ENCODE measurements at regions not wholly inside any gene's neighbourhood (a gene's known extent, or its start where the extent isn't known, plus 50 kb on each side); places are given as distances from the start of the nearest gene placed in this dataset.

GRCh38 chr10:36778651-36779050, 346.7 kb upstream of the ANKRD30A start:
- Histone ChIP-seq H3K9me1 (ENCODE audit: insufficient read depth, low read length) (no peaks in the 10 kb centered on the region), H3K9ac (ENCODE audit: low read depth, low read length) (no peak overlapping the region), H3K18ac (ENCODE audit: low read depth, low read length) (no peak overlapping the region), H3K4me3 (ENCODE audit: insufficient read depth, low read depth, low read length) (no peak overlapping the region), H3K9me3 (ENCODE audit: control insufficient read depth, insufficient read depth, low read length) (no peaks in the 10 kb centered on the region), H4K91ac (ENCODE audit: insufficient read depth, low read depth, low read length) (no peak overlapping the region), H3K4me1 (ENCODE audit: control insufficient read depth, insufficient read depth, low read length) (no peaks in the 10 kb centered on the region), H2AK9ac (replicated peaks; ENCODE audit: low read depth, low read length, poor library complexity) (no peak overlapping the region), H3K27me3 (ENCODE audit: control insufficient read depth, insufficient read depth, low read length) (no peaks in the 10 kb centered on the region), H2AK5ac (ENCODE audit: low read depth, low read length) (no peak overlapping the region), H3K27ac (ENCODE audit: insufficient read depth, low read length) (no peak overlapping the region), H2AFZ (replicated peaks; ENCODE audit: low read length, poor library complexity) (no peak overlapping the region), H4K20me1 (ENCODE audit: insufficient read depth, low read length) (no peaks in the 10 kb centered on the region), H2BK120ac (ENCODE audit: low read depth, low read length) (no peak overlapping the region; the same call in 1 of the 2 replicates), H3K4me2 (ENCODE audit: low read depth, low read length) (no peak overlapping the region), H3K14ac (replicated peaks; ENCODE audit: low read depth, low read length) (no peak overlapping the region), H2BK15ac (ENCODE audit: low read depth, low read length) (no peak overlapping the region), H4K8ac (ENCODE audit: low read depth in 2 of 2, low read length in 2 of 2) (no peak overlapping the region; a peak in 1 of 4 replicates), H2BK5ac (ENCODE audit: low read depth, low read length, poor library complexity, severe bottlenecking) (no peak overlapping the region), H4K5ac (ENCODE audit: low read depth, low read length) (no peak overlapping the region), H3K23ac (ENCODE audit: low read depth, low read length) (no peak overlapping the region), H3K56ac (ENCODE audit: extremely low read depth, insufficient read depth, low read length) (no peak overlapping the region), H3K36me3 (ENCODE audit: control insufficient read depth, insufficient read depth, low read length) (no peaks in the 10 kb centered on the region), H3K79me1 (ENCODE audit: low read depth in 1 of 2, low read length in 2 of 2) (no peaks in the 10 kb centered on the region), H2BK20ac (ENCODE audit: low read depth, low read length) (no peak overlapping the region; the same call in 1 of the 2 replicates), H3K4ac (ENCODE audit: low read depth, low read length) (no peak overlapping the region)
- ATAC-seq (ENCODE audit: low read depth) (no peak), DNase-seq (no peak)
- ChIA-PET CTCF (interaction anchor here (1.1 to 1.4 kb wide), 3 partner anchors 1139 to 1165 kb away, joined by 6 to 11 read pairs (median 6); no protein-coding TSS in a partner anchor), POLR2A (ENCODE audit: unreplicated experiment) (no interaction called here)
- in situ Hi-C loops (cut with MboI; ENCODE audit: low sequenced_read_pairs) = loop anchor here (25.0 kb wide), 2 partner anchors 1541 to 1666 kb away; no protein-coding TSS in a partner anchor
- BruUV-seq (replicated peaks) = no TSS peak
- TF ChIP-seq SMC3 (IDR thresholded peaks at IDR 0.05; ENCODE audit: low read depth, low read length) (no peak), FOS (IDR thresholded peaks at IDR 0.05; ENCODE audit: low read depth, low read length) (no peak), USF2 (IDR thresholded peaks at IDR 0.05; ENCODE audit: low read depth, low read length) (no peak), MXI1 (IDR thresholded peaks at IDR 0.05; ENCODE audit: borderline replicate concordance, low read depth, low read length) (no peak), BHLHE40 (IDR thresholded peaks at IDR 0.05; ENCODE audit: low read depth, low read length) (no peak), NFE2L2 (IDR thresholded peaks at IDR 0.05; ENCODE audit: low read depth, low read length) (no peak), MAFK (IDR thresholded peaks at IDR 0.05; ENCODE audit: low read depth, low read length) (no peak), MAZ (IDR thresholded peaks at IDR 0.05; ENCODE audit: borderline replicate concordance, low read depth, low read length) (no peak), CEBPB (IDR thresholded peaks at IDR 0.05; ENCODE audit: low read depth, low read length) (no peak), CHD1 (IDR thresholded peaks at IDR 0.05; ENCODE audit: low read depth, low read length) (no peak), RCOR1 (IDR thresholded peaks at IDR 0.05; ENCODE audit: insufficient replicate concordance, low read length) (no peak), POLR2A (IDR thresholded peaks at IDR 0.05; ENCODE audit: low read depth, low read length) (no peak), CTCF (conservative IDR thresholded peaks at IDR 0.05; ENCODE audit: low read depth, low read length) (no peak), ELK1 (IDR thresholded peaks at IDR 0.05; ENCODE audit: borderline replicate concordance, low read depth, low read length) (no peak)
- dilution Hi-C loops (cut with HindIII; ENCODE audit: low sequenced_read_pairs, unreplicated experiment) = no loop called here
- intact Hi-C loops (cut with micrococcal nuclease) = loop anchor here (1.0 to 10.0 kb wide), 3 partner anchors 864 to 1143 kb away; partner anchors contain the start of gene FZD8

Measured in IMR-90 (cell line).